ENCODE measurements at regions not wholly inside any gene's neighbourhood (a gene's known extent, or its start where the extent isn't known, plus 50 kb on each side); places are given as distances from the start of the nearest gene placed in this dataset.
"Not testable (repeated sequence)": the region's sequence is repeated elsewhere in the genome, so short reads cannot be mapped to it uniquely, and the experiment has no call there.

DNA sequence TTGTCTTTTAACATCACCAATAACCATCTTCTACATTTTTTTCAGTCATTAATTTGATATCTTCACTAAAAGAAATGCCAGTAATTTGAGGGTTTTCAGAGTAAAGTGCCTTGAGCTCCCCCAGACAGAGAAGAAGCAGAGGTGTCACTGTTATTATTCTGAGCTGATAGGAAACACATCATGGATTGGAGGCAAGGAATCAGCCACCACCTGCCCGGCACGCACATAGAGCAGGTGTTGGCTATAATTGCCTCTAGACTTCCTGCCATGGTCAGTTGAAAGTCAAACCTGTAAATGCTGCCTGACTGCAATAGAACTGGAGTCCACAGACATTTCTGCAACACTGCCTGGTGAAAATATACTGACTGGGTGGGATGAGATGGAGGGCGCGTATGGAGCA is 776.6 kb downstream of the UQCRFS1 start:
- intact Hi-C loops (cut with DNase I), result no loop called here
- H3K4me1 ChIP-seq, result no peaks in the 10 kb centered on the region

DNA sequence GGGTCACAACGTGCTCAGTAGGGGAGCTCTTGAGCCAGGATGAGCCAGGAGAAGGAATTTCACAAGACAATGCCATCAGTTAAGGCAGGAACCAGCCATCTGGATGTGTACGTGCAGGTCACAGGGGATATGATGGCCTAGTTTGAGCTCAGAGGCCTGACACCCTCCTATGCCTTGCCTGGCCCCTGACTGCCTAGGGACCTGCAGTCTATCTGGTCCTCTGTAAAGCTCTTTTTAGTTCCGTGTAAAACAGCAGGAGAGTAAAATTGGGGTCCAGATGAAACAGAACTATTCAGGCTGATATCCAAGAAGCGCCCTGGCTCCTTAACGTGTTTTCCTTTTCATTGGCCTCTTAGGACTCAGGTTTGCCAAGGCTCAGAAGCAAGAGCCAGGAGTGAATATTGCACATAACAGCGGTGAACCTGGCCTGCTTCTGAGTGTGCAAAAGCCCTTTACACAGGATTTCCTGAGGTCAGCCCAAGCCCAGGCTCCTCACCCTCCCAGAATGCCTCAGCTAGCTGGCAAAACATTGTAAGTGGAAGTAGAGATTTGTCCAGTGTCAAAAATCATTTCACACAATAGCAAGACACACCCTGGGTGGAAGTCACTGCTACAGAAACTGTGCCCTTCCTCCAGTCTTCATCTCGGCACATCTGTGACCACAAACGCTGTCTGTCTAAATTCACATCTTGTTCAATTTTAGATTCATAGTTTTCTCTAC is 777.2 kb downstream of the UQCRFS1 start:
- no peaks in the 10 kb centered on the region for H3K4me1 ChIP-seq
- no peak overlapping the region for H3K27ac ChIP-seq
- H3K27me3 ChIP-seq, result no peaks in the 10 kb centered on the region
- no peaks in the 10 kb centered on the region for H3K36me3 ChIP-seq
- no peak for DNase-seq (ENCODE audit: extremely low spot score in 2 of 2)
- H3K4me3 ChIP-seq, result no peak overlapping the region
- H3K9me3 ChIP-seq, result no peaks in the 10 kb centered on the region
- intact Hi-C loops (cut with DNase I), result no loop called here
- TF ChIP-seq CTCF (IDR thresholded peaks at IDR 0.05) (no peak), POLR2A (IDR thresholded peaks at IDR 0.05) (no peak), POLR2AphosphoS5 (IDR thresholded peaks at IDR 0.05; ENCODE audit: insufficient read depth in 1 of 2, low read depth in 1 of 2) (peak in 1 of 2 donors; percentile 32)

More for the DNA sequence above, 776.6 kb downstream of the UQCRFS1 start:
- TF ChIP-seq POLR2AphosphoS5 (IDR thresholded peaks at IDR 0.05; ENCODE audit: insufficient read depth in 1 of 2, low read depth in 1 of 2) (no peak), CTCF (IDR thresholded peaks at IDR 0.05) (no peak), POLR2A (IDR thresholded peaks at IDR 0.05) (no peak)
- DNase-seq (ENCODE audit: extremely low spot score in 2 of 2), result no peak
- Histone ChIP-seq H3K27me3 (no peaks in the 10 kb centered on the region), H3K9me3 (no peaks in the 10 kb centered on the region), H3K4me3 (no peak overlapping the region), H3K36me3 (no peaks in the 10 kb centered on the region), H3K27ac (no peak overlapping the region)

DNA sequence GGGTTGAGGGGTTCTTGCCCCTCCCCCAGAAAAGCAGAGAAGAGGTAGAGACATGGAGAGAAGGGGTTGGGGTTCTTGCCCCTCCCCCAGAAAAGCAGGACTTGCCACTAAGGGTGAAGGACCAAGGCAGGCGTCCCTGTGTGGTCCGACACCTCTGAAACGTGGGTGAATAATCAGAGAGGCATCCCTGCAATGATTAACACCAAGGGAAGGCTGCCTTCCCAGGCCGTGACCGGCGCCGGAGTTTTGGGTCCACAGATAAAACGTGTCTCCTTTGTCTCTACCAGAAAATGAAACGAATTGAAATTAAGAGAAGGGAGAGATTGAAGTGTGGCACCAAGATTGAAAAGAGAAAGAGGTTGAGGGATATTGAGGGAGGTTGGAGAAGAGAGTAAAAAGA is 778.2 kb downstream of the UQCRFS1 start:
- H3K4me3 ChIP-seq; H3K4me1 ChIP-seq; DNase-seq (ENCODE audit: extremely low spot score in 2 of 2); H3K27ac ChIP-seq; H3K27me3 ChIP-seq; H3K9me3 ChIP-seq; intact Hi-C loops (cut with DNase I); H3K36me3 ChIP-seq: not testable (repeated sequence)

GRCh38 chr19:28434365-28434764 is 778.6 kb downstream of the UQCRFS1 start:
- H3K27ac ChIP-seq; intact Hi-C loops (cut with DNase I); DNase-seq (ENCODE audit: extremely low spot score in 2 of 2); H3K4me3 ChIP-seq; H3K4me1 ChIP-seq; H3K36me3 ChIP-seq; H3K9me3 ChIP-seq; H3K27me3 ChIP-seq: not testable (repeated sequence)

GRCh38 chr19:28433166-28433565 is 779.8 kb downstream of the UQCRFS1 start:
- H3K36me3 ChIP-seq; H3K27me3 ChIP-seq; intact Hi-C loops (cut with DNase I); H3K4me1 ChIP-seq; H3K27ac ChIP-seq; H3K4me3 ChIP-seq; DNase-seq (ENCODE audit: extremely low spot score in 2 of 2); H3K9me3 ChIP-seq: not testable (repeated sequence)

- H3K36me3 ChIP-seq, result no peaks in the 10 kb centered on the region
- H3K9me3 ChIP-seq, result no peaks in the 10 kb centered on the region
- no peak for DNase-seq (ENCODE audit: extremely low spot score in 2 of 2)
- no peaks in the 10 kb centered on the region for H3K4me1 ChIP-seq
- H3K27me3 ChIP-seq, result no peaks in the 10 kb centered on the region
- H3K27ac ChIP-seq, result no peak overlapping the region
- intact Hi-C loops (cut with DNase I), result no loop called here
- TF ChIP-seq CTCF (IDR thresholded peaks at IDR 0.05) (no peak), POLR2AphosphoS5 (IDR thresholded peaks at IDR 0.05; ENCODE audit: insufficient read depth in 1 of 2, low read depth in 1 of 2) (no peak), POLR2A (IDR thresholded peaks at IDR 0.05) (no peak)
- no peak overlapping the region for H3K4me3 ChIP-seq
Observed at GRCh38 chr19:28430214-28430613, 782.7 kb downstream of the UQCRFS1 start.

Measured in vagina (tissue), 2 donors.